NB4 (cell line): ENCODE measurements at regions not wholly inside any gene's neighbourhood (a gene's known extent, or its start where the extent isn't known, plus 50 kb on each side); places are given as distances from the start of the nearest gene placed in this dataset.

Source experiments
- DNase-seq: peaks from one replicate; pipeline ENCODE4 v3.0.0; 2010; ENCODE audit warnings: low read depth
- H3K4me3 ChIP-seq: one replicate; pipeline ENCODE4 v1.5.1; 2011; ENCODE audit warnings: mild to moderate bottlenecking, low read depth, low read length, moderate library complexity
- CTCF ChIP-seq: IDR thresholded peaks from one replicate; pipeline ENCODE4 v1.5.1; 2012; ENCODE audit warnings: low read depth, low read length
- MAX ChIP-seq: IDR thresholded peaks from 2 replicates; pipeline ENCODE4 v1.6.1; 2011; ENCODE audit warnings: low read depth, low read length
- MYC ChIP-seq: IDR thresholded peaks from 2 replicates; pipeline ENCODE4 v1.6.1; 2011; ENCODE audit warnings: low read depth, low read length
- POLR2A ChIP-seq: IDR thresholded peaks from 2 replicates; pipeline ENCODE4 v1.6.1; 2011; ENCODE audit warnings: mild to moderate bottlenecking; ENCODE audit not compliant: insufficient read length; ENCODE audit errors: extremely low read depth

GRCh38 chr12:89859508-89860220 is 151.0 kb upstream of the ATP2B1 start:
- TF ChIP-seq CTCF (no peak), MYC (no peak), MAX (no peak), POLR2A (no peak)
- no peak overlapping the region for H3K4me3 ChIP-seq
- DNase-seq: no peak

- DNase-seq: no peak
- TF ChIP-seq MYC: no peak
- TF ChIP-seq CTCF: no peak
- TF ChIP-seq MAX: no peak
- TF ChIP-seq POLR2A: no peak
- H3K4me3 ChIP-seq: no peak overlapping the region
Observed at GRCh38 chr12:89858718-89859117, 150.1 kb upstream of the ATP2B1 start.

- no peak overlapping the region for H3K4me3 ChIP-seq
- TF ChIP-seq MYC: no peak
- TF ChIP-seq POLR2A: no peak
- TF ChIP-seq CTCF: no peak
- no peak for TF ChIP-seq MAX
- DNase-seq: no peak
Observed at GRCh38 chr12:89857652-89858274, 149.1 kb upstream of the ATP2B1 start.

GRCh38 chr12:89856431-89856830 is 147.8 kb upstream of the ATP2B1 start:
- no peak overlapping the region for H3K4me3 ChIP-seq
- TF ChIP-seq POLR2A (no peak), MAX (no peak), MYC (no peak), CTCF (no peak)
- peak; percentile 84 for DNase-seq

- H3K4me3 ChIP-seq: no peak overlapping the region
- TF ChIP-seq CTCF: no peak
- no peak for TF ChIP-seq MYC
- no peak for TF ChIP-seq POLR2A
- TF ChIP-seq MAX: no peak
- no peak for DNase-seq
Observed at GRCh38 chr12:89848732-89849131, 140.1 kb upstream of the ATP2B1 start.
